CMK (cell line): ENCODE measurements at regions not wholly inside any gene's neighbourhood (a gene's known extent, or its start where the extent isn't known, plus 50 kb on each side); places are given as distances from the start of the nearest gene placed in this dataset.
"Not testable (repeated sequence)": the region's sequence is repeated elsewhere in the genome, so short reads cannot be mapped to it uniquely, and the experiment has no call there.

Experiments used
- DNase-seq: peaks from one replicate; pipeline ENCODE4 v3.0.0-alpha.2; 2010; ENCODE audit warnings: low read depth

DNA sequence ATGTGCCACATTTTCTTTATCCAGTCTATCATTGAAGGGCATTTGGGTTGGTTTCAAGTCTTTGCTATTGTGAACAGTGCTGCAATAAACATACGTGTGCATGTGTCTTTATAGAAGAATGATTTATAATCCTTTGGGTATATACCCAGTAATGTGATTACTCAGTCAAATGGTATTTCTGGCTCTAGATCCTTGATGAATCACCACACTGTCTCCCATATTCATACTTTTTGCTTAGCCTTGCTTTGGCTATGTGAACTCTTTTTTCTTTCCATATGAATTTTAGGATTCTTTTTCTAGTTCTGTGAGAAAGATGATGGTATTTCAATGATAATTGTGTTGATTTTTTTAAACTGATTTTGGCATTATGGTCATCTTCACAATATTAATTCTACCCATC lies 530.1 kb downstream of the SLC6A15 start:
- not testable (repeated sequence) for DNase-seq

DNA sequence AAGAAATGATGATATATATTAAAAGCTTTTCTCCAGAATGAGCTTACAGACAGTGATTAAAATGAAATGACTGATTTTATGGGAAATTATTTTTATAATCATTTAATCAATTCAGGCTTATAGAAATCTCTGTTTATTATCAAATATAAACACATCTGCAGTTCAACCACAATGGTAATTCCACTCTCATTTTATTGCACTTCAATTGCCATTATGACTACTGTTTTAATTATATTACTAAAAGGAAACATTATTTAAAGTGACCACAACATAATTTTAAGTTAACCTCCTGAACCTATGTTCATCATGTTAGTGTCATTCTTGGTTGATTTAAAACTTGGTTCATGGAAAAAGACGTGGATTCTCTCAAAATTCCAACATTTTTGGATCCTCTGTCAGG lies 536.3 kb downstream of the SLC6A15 start:
- DNase-seq, result no peak

DNA sequence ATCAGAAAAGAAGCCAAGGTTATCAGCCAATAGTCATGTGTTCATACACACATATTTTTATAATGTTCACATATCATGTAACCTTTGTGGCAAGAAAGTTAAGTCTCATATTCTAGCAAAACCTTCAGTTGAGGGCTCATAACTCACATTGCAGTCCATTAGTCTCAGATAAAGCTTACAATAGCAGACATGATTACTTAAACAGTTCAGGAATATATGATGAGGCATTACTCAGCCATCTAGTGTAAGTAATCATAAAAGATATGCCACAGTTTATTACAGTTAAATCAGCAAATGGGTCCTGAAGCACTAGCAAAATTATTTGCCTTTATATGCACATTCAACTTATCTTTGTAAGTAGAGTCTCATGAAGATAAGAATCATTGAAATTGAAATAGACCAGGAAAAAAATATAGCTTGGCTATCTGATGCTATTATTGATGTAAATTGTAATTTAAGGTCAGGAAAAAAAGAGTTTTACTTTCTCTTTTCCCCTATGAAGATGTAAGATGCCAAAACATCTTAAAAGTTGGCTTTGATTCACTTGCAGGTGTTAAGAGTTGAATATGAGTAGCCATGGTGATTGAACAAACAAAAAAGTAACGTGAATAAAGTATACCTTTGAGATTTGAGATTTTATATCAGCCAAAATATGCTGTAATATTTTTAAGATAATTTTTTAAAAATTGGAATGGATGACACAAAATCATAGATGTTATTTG lies 537.0 kb downstream of the SLC6A15 start:
- DNase-seq, result no peak

- DNase-seq, result no peak
Observed at GRCh38 chr12:84362552-84362897, 550.1 kb downstream of the SLC6A15 start.

- no peak for DNase-seq
Observed at GRCh38 chr12:84361651-84362551, 550.7 kb downstream of the SLC6A15 start.

DNA sequence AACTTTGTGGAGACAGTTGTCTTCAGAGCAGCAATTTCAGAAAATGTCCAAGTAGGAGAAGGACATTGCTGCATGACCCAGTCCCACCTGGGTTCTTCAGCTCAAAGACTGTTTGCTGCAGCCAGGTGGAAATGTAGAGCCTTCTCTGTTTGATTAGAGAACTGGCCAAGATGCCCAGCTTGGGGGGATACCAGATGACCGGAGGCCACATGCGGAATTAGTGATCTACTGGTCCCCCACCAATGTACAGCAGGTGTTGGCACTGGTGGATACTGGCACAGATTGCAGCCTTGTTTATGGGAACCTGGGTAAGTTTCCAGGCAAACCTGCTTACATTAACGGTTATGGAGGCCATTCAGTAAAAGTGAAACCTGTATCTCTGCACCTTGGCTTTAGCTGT lies 555.3 kb downstream of the SLC6A15 start:
- DNase-seq, result no peak

DNA sequence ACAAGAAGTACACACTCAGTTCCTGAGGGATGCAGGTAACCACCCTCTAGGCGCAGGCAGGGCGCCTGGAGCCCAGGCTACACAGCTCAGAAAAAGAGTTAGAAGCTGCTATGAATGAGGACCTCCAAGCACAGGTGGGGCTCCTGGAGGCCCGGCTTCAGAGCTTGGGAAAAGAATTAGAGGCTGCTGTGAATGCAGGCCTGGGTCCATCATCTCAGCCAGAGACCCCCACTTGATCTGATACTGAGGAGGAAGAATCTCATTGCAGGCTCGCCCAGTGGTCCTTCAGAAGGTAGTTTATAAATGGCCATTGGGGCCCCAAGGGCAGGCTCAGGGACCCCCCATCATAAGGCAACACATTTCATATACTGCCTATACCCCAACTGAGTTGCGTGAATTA lies 556.4 kb downstream of the SLC6A15 start:
- DNase-seq, result no peak

GRCh38 chr12:84355561-84355960 lies 557.0 kb downstream of the SLC6A15 start:
- DNase-seq, result no peak

DNA sequence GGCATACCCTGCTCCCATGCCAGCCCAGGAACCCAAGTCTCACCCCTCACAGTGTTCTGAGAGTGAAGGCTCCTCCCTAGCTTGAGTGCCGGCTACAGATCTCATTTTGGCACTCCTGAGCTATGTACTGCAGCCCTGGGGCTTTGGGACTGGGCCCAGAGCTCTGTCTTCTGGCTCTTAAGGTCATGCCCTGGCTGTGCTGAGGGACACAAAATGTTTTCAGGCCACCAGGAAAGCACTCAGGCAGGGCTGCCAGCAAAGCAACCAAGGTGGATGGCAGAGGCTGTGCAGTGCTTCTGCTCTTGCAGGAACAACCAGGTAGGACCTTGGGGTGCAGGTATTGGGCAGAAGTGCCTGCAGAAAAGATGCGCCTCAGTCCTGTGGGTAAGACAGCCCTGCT lies 564.0 kb downstream of the SLC6A15 start:
- no peak for DNase-seq

- no peak for DNase-seq
Observed at GRCh38 chr12:84341467-84342193, 571.0 kb downstream of the SLC6A15 start.

GRCh38 chr12:84336231-84336630 lies 576.4 kb downstream of the SLC6A15 start:
- no peak for DNase-seq

GRCh38 chr12:84329938-84330337 lies 582.7 kb downstream of the SLC6A15 start:
- no peak for DNase-seq

DNA sequence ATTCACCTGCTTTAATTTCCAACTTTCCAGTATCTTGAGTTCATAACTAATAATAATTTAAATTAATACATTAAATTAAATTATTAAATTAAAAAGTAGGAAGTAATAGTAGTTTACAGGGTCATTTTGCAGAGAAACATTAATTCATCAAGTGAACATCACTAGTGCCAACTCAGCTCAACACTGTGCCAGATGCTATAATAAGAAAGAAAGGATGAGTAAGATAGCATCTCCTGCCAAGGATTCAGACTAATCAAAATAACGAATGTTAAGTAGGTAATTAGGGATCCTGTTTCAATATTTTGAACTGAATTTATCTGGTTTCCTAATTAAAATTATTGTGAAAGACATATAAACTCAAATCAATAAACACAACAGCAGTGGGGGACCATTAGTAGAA lies 596.7 kb downstream of the SLC6A15 start:
- DNase-seq, result no peak

GRCh38 chr12:84313323-84313675 lies 599.3 kb downstream of the SLC6A15 start:
- no peak for DNase-seq

- no peak for DNase-seq
Observed at GRCh38 chr12:84308211-84308610, 604.4 kb downstream of the SLC6A15 start.

DNA sequence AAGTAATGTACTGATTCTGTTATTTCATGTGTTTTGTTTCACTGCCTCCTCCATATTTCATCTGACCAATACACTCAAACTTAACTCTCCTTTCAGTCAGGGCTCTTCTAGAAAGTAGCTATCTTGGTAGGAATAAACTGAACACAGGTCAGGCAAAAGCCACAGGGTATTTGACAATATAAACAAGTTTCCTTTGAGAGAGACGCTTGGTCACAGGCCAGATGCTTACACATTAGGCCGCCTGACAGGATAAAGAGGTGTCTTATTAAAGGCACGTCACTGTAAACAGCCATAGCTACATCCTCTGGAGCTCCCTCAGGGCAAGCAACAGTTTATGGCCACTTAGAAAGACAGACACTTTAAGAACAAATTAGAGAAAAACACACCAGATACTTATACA lies 607.5 kb downstream of the SLC6A15 start:
- DNase-seq, result no peak

- no peak for DNase-seq
Observed at GRCh38 chr12:84294246-84294645, 618.4 kb downstream of the SLC6A15 start.

- DNase-seq, result no peak
Observed at GRCh38 chr12:84290168-84290567, 622.4 kb downstream of the SLC6A15 start.

GRCh38 chr12:84277986-84278385 lies 634.6 kb downstream of the SLC6A15 start:
- no peak for DNase-seq

DNA sequence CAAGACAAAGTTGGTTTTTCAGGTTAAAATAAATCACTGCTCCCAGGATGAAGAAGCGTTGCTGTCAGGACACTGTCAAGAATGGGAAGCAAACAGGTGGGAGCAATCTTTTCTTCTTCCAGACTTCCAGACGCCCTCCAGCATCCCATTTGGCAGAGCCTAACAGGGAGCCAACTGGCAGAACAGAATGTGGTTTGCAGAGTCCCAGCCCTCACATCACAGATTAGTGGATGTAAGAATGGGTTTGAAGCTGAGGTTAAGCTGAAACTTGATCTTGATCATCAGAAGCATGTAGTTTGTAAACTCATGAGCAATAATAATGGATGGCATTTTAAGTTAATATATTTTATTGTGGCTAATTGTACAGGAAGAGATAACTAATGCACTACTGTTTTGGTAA lies 636.4 kb downstream of the SLC6A15 start:
- DNase-seq, result no peak

- DNase-seq, result no peak
Observed at GRCh38 chr12:84272324-84272723, 640.3 kb downstream of the SLC6A15 start.

GRCh38 chr12:84270470-84271140 lies 642.0 kb downstream of the SLC6A15 start:
- no peak for DNase-seq
